ENCODE measurements at regions not wholly inside any gene's neighbourhood (a gene's known extent, or its start where the extent isn't known, plus 50 kb on each side); places are given as distances from the start of the nearest gene placed in this dataset.

DNA sequence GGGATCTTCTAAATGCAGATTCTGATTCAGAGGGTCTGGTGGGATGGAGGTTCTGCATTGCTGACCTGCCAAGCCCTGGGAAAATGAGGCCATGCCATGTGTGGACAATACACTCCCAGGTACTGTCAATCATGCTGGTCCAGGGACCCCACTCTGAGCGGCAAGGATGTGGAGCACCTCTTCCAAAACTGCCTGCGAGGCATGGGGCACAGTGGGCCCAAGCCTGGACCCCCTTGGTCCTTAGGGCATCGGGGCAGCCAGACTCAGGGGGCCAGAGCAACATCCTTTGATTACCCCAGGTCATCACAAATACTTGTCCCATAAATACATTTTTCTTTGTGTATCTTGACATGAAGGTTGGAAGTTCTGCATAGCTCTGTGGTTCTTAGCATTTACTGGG lies 76.8 kb upstream of the NXT1 start:
- Histone ChIP-seq H3K4me1 (ENCODE audit: control insufficient read depth, extremely low read depth, insufficient read depth, low read length) (peaks cover 17% of the 10 kb centered on the region), H3K9ac (replicated peaks; ENCODE audit: extremely low read depth, insufficient read depth, low read length) (no peak overlapping the region), H3K4me2 (ENCODE audit: insufficient read depth, low read length) (no peak overlapping the region), H3K4me3 (replicated peaks in 1 of 3; ENCODE audit: insufficient read depth in 1 of 3, low read depth in 1 of 3, low read length in 3 of 3) (no peak overlapping the region), H3K9me3 (replicated peaks; ENCODE audit: control insufficient read depth, insufficient read depth, low read length) (no peaks in the 10 kb centered on the region), H3K9me1 (replicated peaks; ENCODE audit: control insufficient read depth, extremely low read depth, insufficient read depth, low read length) (no peaks in the 10 kb centered on the region), H3K27me3 (ENCODE audit: control insufficient read depth in 2 of 2, insufficient read depth in 2 of 2, low read length in 2 of 2) (peaks cover 0 to 2% of the 10 kb centered on the region in 2 experiments), H2AFZ (ENCODE audit: low read depth, low read length) (no peak overlapping the region), H3K36me3 (ENCODE audit: control insufficient read depth in 2 of 2, extremely low read depth in 1 of 2, insufficient read depth in 2 of 2, low read length in 2 of 2) (no peaks in the 10 kb centered on the region), H3K79me2 (ENCODE audit: control insufficient read depth, insufficient read depth, low read length) (no peaks in the 10 kb centered on the region), H3K27ac (ENCODE audit: insufficient read depth, low read depth, low read length) (no peak overlapping the region), H4K20me1 (replicated peaks; ENCODE audit: control insufficient read depth, extremely low read depth, insufficient read depth, low read length) (no peaks in the 10 kb centered on the region)
- TF ChIP-seq POLR2A (IDR thresholded peaks at IDR 0.05; ENCODE audit: low read depth, low read length) (no peak), GATA2 (IDR thresholded peaks at IDR 0.05; ENCODE audit: insufficient read depth, insufficient read length, low read depth, low read length) (no peak), FOS (IDR thresholded peaks at IDR 0.05; ENCODE audit: borderline replicate concordance, insufficient read depth, low read length) (no peak), EZH2 (IDR thresholded peaks at IDR 0.05; ENCODE audit: borderline replicate concordance, low read depth, low read length, severe bottlenecking) (no peak), JUN (IDR thresholded peaks at IDR 0.05; ENCODE audit: borderline replicate concordance, insufficient read depth, insufficient read length, low read depth) (no peak), POLR2AphosphoS5 (IDR thresholded peaks at IDR 0.05; ENCODE audit: insufficient read depth, low read depth, low read length) (no peak), MYC (IDR thresholded peaks at IDR 0.05; ENCODE audit: low read depth, low read length) (no peak)
- TF ChIP-seq, protein P1, sequence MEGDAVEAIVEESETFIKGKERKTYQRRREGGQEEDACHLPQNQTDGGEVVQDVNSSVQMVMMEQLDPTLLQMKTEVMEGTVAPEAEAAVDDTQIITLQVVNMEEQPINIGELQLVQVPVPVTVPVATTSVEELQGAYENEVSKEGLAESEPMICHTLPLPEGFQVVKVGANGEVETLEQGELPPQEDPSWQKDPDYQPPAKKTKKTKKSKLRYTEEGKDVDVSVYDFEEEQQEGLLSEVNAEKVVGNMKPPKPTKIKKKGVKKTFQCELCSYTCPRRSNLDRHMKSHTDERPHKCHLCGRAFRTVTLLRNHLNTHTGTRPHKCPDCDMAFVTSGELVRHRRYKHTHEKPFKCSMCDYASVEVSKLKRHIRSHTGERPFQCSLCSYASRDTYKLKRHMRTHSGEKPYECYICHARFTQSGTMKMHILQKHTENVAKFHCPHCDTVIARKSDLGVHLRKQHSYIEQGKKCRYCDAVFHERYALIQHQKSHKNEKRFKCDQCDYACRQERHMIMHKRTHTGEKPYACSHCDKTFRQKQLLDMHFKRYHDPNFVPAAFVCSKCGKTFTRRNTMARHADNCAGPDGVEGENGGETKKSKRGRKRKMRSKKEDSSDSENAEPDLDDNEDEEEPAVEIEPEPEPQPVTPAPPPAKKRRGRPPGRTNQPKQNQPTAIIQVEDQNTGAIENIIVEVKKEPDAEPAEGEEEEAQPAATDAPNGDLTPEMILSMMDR (IDR thresholded peaks at IDR 0.05; ENCODE audit: extremely low read depth in 1 of 2, insufficient read depth in 1 of 2, low read depth in 1 of 2, low read length in 2 of 2) = no peak
- TF ChIP-seq, protein P2, sequence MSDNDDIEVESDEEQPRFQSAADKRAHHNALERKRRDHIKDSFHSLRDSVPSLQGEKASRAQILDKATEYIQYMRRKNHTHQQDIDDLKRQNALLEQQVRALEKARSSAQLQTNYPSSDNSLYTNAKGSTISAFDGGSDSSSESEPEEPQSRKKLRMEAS (IDR thresholded peaks at IDR 0.05; ENCODE audit: insufficient read depth, insufficient read length) = no peak
- POLR2A ChIA-PET = no interaction called here
- no peak for FAIRE-seq
- CTCF ChIA-PET = interaction anchor here (1.0 to 1.5 kb wide), 2 partner anchors 9 to 16 kb away, joined by 3 to 4 read pairs; no protein-coding TSS in a partner anchor
- BruUV-seq (replicated peaks) = no TSS peak
- intact Hi-C loops (cut with micrococcal nuclease) = no loop called here
- no peak for DNase-seq (ENCODE audit: low read depth, low spot score)
- dilution Hi-C loops (cut with MboI; ENCODE audit: extremely low pct_ligation_motif_present, low sequenced_read_pairs) = no loop called here

All from endothelial cell of umbilical vein (primary cell).